NB4 (cell line): ENCODE measurements at regions not wholly inside any gene's neighbourhood (a gene's known extent, or its start where the extent isn't known, plus 50 kb on each side); places are given as distances from the start of the nearest gene placed in this dataset.

Source experiments
- POLR2A ChIP-seq: IDR thresholded peaks from 2 replicates; pipeline ENCODE4 v1.6.1; 2011; ENCODE audit warnings: mild to moderate bottlenecking; ENCODE audit not compliant: insufficient read length; ENCODE audit errors: extremely low read depth
- TF ChIP-seq, protein P1 (sequence below): IDR thresholded peaks from one replicate; pipeline ENCODE4 v1.5.1; 2012; ENCODE audit warnings: low read depth, low read length
- TF ChIP-seq, protein P2 (sequence below): IDR thresholded peaks from 2 replicates; pipeline ENCODE4 v1.6.1; 2011; ENCODE audit warnings: low read depth, low read length

DNA sequence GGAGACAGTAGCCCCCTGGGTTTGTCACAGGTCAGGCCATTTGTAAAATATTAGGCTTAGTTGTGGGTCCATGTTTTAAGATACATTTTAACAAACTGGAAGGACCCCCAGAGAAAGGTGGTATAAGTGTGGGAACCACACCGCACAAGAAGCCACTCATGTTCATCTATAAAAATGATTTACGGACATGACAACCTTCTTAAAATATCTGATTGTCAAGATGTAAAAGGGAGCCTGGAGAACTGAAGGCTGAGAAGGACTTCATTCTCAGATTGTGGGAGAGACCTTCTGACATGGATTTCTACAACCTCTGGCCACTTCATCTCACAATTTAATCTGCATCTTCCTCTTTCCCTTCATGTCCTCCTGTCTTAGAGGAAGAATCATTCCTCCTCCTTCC, 102.4 kb downstream of the VCPKMT start:
- TF ChIP-seq, protein P1, sequence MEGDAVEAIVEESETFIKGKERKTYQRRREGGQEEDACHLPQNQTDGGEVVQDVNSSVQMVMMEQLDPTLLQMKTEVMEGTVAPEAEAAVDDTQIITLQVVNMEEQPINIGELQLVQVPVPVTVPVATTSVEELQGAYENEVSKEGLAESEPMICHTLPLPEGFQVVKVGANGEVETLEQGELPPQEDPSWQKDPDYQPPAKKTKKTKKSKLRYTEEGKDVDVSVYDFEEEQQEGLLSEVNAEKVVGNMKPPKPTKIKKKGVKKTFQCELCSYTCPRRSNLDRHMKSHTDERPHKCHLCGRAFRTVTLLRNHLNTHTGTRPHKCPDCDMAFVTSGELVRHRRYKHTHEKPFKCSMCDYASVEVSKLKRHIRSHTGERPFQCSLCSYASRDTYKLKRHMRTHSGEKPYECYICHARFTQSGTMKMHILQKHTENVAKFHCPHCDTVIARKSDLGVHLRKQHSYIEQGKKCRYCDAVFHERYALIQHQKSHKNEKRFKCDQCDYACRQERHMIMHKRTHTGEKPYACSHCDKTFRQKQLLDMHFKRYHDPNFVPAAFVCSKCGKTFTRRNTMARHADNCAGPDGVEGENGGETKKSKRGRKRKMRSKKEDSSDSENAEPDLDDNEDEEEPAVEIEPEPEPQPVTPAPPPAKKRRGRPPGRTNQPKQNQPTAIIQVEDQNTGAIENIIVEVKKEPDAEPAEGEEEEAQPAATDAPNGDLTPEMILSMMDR = no peak
- TF ChIP-seq, protein P2, sequence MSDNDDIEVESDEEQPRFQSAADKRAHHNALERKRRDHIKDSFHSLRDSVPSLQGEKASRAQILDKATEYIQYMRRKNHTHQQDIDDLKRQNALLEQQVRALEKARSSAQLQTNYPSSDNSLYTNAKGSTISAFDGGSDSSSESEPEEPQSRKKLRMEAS = no peak
- TF ChIP-seq POLR2A = no peak
